Activated T-cell treated with anti-CD3 and anti-CD28 coated beads, Interleukin-2, amount 50 U/mL, for 48 hours (primary cell): ENCODE measurements at regions not wholly inside any gene's neighbourhood (a gene's known extent, or its start where the extent isn't known, plus 50 kb on each side); places are given as distances from the start of the nearest gene placed in this dataset.

Experiments
- DNase-seq, 2 experiments: peaks; one replicate each; pipeline ENCODE4 v3.0.0-alpha.2; 2020

DNA sequence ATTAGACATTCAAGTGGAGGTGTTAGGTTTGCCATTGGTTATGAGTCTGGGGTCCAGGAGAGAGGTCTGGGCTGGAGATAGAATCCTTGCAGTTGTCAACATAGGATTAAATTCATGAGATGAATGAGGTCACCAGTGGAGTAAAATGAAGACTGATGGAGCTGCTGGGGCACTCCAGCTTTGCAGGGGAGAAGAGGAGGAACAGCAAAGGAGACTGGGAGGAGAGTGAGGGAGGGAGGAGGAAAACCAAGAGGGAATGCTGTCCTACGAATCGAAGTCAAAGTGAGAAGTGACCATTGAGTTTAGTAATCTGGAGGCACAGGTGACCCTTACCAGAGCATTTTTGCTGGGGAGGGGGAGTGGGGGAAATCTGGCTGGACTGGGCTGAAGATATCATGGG lies 178.2 kb upstream of the NR3C1 start:
- DNase-seq: no peak

DNA sequence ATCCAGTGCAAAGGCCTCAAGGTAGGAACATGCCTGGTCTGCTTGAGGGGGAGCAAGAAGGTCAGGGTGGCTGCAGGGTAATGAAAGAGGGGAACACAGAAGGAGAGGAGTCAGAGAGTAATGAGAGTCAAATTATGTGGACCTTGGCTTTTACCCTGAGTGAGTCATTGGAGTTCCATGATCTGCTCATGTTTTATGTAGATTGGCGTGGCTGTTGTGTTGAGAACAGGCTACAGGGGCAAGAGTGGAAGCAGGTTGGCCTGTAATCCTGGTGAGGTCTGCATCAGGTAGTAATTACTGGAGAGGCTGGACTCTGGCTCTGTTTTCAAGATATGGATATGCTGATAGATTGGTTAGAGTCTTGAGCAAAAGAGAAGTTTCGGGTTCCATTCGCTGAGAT lies 177.7 kb upstream of the NR3C1 start:
- DNase-seq: no peak

GRCh38 chr5:143576711-143577484 lies 173.4 kb upstream of the NR3C1 start:
- no peak for DNase-seq

DNA sequence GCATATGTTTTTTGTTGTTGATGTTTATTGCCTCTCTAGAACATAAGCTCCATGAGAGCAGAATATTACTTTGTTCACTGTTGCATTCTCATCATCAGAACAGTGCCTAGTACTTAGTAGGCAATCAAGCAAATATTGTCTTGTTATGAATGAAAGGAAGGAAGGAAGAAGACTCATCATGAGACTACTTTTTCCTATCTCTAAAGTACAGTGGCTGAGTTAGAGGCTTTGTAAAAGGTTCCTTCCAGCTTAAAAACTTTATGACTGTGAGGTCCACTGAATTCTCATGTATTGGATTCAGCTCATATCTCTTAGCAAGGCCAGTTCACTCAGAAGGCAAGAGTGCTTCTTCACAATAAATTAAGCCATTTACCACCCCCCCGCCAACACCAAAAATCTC lies 171.8 kb upstream of the NR3C1 start:
- DNase-seq: no peak

DNA sequence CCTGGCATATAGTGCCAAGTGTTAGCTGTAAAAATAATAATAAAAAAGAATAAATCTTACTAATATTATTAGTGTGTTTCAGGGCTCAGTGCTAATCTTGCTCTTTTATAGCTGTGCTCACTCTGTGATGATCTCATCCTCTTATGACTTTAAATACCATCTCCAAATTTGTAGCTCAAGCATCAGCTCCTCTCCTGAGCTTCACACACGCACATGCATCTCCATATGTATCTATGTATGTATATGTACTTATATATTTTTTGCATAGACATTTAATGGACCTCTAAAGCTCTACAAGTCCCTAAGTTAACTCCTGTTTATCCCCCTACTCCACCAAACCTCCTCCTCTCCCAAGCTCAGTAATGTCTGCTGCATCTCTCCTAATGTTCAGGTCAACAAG lies 170.8 kb upstream of the NR3C1 start:
- no peak for DNase-seq

GRCh38 chr5:143573568-143574170 lies 170.2 kb upstream of the NR3C1 start:
- DNase-seq: no peak

DNA sequence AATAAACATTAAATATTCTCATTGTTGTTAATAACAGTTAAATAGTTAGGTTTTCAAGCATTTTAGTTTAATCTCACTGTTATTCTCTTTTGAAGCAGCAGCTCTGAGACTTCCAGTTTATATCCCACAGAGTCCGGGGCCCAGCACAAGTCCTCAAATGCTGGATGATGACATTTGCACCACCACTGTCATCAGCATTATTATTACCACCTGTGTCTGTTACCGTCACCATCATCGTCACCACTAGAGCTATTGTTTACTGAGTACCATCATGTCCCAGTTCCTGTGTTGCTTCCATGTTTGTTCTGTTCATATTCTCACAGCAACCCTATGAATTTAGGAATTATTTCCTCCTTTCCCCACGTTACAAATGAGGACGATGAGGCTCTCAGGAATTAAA lies 169.2 kb upstream of the NR3C1 start:
- no peak for DNase-seq

- no peak for DNase-seq
Observed at GRCh38 chr5:143571642-143572624, 168.4 kb upstream of the NR3C1 start.

DNA sequence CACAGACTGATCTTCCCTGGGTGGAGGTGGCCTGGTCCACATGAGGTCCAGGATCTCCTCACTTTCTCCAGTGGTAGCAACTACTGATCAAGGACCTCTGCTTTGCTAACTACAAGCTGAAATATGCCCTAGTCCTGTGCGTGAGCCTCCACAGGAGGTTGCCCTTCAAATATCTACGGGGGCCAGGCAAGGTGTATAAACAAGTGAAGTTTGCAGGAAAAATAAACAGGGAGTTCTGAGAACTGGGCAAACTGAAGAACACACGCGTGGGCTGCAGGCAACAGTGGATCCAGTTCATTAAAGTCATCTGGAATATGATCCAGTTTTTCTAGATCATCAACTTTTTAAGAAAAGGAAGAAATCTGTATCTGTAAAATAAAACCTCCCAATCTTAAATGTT lies 167.5 kb upstream of the NR3C1 start:
- no peak for DNase-seq

- DNase-seq: no peak
Observed at GRCh38 chr5:143569722-143570567, 166.5 kb upstream of the NR3C1 start.

- no peak for DNase-seq
Observed at GRCh38 chr5:143569213-143569701, 165.8 kb upstream of the NR3C1 start.

DNA sequence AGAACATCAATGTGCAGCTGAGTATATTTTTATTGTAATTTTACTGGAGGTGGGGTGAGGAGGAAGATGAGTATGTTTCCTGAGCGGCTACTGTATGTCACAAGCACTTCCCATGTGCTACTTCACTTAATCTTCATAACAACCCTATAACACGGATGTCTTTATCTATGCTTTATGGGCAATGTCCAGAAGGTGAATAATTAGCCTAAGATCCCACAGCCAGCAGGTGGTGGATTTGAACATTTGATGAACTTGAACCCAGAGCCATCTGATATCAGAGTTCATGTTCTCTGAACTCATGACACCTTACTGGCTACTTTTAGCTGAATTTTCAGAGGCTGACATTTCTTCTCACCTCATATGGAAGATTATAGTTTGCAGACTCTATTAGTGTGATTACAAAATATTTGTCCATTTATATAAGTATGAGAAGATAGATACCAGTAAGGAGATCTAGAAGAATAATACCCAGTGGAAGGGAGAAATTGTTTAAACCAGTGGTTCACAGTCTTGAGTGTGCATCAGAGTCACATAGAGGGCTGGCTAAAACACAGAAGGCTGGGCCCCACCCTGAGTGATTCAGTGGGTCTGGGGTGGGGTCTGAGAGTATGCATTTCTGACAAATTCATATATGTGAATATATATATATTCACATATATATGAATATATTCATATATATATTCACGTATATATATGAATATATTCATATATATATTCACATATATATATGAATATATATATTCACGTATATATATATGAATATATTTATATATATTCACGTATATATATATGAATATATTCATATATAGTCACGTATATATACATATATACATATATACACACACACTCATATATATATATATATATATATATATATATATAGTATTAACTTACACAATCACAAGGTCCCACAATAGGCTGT lies 164.4 kb upstream of the NR3C1 start:
- DNase-seq: no peak

DNA sequence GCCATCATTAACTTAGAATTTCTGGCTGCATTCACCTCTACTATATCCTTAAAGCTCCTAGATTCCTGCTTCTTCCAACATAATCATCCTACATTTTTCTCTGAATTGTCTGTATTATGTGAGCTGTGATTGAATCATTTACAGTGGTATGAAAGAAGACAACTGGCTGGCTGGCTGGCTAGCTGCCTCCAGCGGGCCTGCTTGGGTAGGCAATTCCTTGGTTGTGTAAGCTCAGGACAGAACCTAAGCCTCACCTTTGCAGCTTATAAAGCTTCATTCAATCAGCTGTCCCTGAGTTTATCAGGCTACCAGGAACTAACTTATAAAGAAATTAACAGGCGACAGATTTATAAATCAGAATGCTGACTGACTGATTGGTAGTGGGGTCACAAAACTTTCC lies 162.7 kb upstream of the NR3C1 start:
- no peak for DNase-seq

- DNase-seq: no peak
Observed at GRCh38 chr5:143564417-143564816, 160.9 kb upstream of the NR3C1 start.

- no peak for DNase-seq
Observed at GRCh38 chr5:143562935-143563334, 159.4 kb upstream of the NR3C1 start.

DNA sequence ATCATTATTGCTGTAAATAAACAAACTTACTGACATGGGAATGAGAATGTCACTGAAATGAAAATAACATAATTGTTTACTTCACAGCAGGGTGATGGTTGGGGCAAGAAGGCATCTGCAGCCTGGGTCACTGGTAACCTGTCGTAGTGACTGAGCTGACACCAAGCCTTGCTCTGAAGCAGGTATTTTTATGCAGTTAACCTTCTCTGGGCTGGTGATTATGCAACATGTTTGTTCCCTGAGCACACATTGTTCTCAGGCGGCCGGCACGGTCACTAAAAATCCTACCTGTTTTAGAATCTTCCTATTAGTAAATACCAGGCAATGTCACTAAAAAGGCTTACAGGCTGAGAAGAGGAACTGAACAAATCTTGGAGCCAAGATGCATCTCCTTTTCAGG lies 157.7 kb upstream of the NR3C1 start:
- no peak for DNase-seq

DNA sequence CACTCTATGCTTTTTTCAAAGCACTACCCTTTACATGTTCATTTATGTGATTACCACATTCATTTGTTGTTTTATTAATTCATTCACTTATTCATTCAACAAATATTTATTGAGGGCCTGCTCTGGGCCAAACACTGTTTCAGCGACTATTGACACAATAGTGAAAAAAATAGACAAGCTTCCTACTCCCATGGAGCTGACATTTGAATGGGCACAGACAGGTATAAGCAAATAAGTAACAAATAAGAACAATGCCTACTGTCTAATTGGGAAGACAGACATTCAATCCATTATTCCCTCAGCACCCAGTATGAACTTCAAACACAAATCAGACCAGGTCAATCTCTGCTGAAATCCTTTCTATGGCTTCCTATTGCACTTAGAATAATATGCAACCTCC lies 156.9 kb upstream of the NR3C1 start:
- no peak for DNase-seq

GRCh38 chr5:143559586-143560109 lies 156.2 kb upstream of the NR3C1 start:
- no peak for DNase-seq

DNA sequence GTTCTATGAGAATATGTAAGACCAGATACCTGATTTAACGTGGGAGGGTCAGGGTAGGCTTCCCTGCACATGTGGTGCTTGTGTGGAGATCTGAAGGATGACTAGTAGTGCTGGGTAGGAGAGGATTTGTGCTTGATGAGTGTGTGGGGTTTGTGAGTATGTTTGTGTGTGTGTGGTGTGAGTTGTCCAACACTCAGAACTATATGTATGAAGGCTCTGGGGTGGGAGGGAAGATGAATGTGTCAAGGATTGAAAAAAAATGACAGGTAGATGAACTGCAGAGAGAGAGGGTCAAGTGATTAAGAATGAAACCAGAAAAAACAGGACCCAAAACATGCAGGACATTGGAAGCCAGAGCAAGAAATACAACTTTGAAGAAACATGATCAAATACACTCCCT lies 154.6 kb upstream of the NR3C1 start:
- no peak for DNase-seq

GRCh38 chr5:143557061-143557818 lies 153.8 kb upstream of the NR3C1 start:
- no peak for DNase-seq
